B cell (primary cell): ENCODE measurements at regions not wholly inside any gene's neighbourhood (a gene's known extent, or its start where the extent isn't known, plus 50 kb on each side); places are given as distances from the start of the nearest gene placed in this dataset.

ENCODE experiments used
- ATAC-seq: fragments of 200-7000 bp; cut with Tn5 transposase; one replicate; pipeline ENCODE4 v1.10.0; 2021; ENCODE audit warnings: low read depth, mild to moderate bottlenecking, moderate number of reproducible peaks, moderate library complexity
- CTCF ChIA-PET: fragments of 350-600 bp; sonication (Branson Sonifier 250); formaldehyde crosslinking; loops from one replicate; lab custom pipeline; 2021; ENCODE audit warnings: antibody characterized with exemption, inconsistent platforms; lab: Charles Lee
- POLR2A ChIA-PET: fragments of 350-600 bp; sonication (Branson Sonifier 250); formaldehyde crosslinking; loops from one replicate; lab custom pipeline; 2021; ENCODE audit warnings: antibody characterized with exemption; lab: Charles Lee
- DNase-seq: peaks from one replicate; pipeline ENCODE4 v3.0.0; 2013
- H2AFZ ChIP-seq: 2 replicates; pipeline ENCODE4 v1.6.1; 2012; ENCODE audit warnings: mild to moderate bottlenecking, low read depth, low read length; ENCODE audit not compliant: insufficient read depth, poor library complexity, severe bottlenecking
- H3K27ac ChIP-seq, 2 donors: 1 replicate in 1 of 2; 2 replicates in 1 of 2; pipeline ENCODE4 v1.5.1; 2012 to 2013; ENCODE audit warnings: low read length in 2 of 2, mild to moderate bottlenecking in 2 of 2, moderate library complexity in 1 of 2
- H3K27me3 ChIP-seq, 4 experiments: fragments of 200-600 bp in 1 of 4; sonication (generic) in 1 of 4; replicated peaks in 1 of 4; 1 replicate in 2 of 4; 2 replicates in 2 of 4; pipeline versions ENCODE4 v1.6.1 to v1.7.0; 2013 to 2016; ENCODE audit warnings: low read length in 3 of 4, mild to moderate bottlenecking in 2 of 4, mixed read lengths in 1 of 4, moderate library complexity in 1 of 4; ENCODE audit not compliant: insufficient read depth in 4 of 4, control insufficient read depth in 3 of 4; ENCODE audit errors: control extremely low read depth in 1 of 4
- H3K36me3 ChIP-seq, 2 experiments: replicated peaks in 1 of 2; 1 replicate in 1 of 2; 2 replicates in 1 of 2; pipeline versions ENCODE4 v1.6.1 to v1.7.1; 2013; ENCODE audit warnings: low read length in 1 of 2; ENCODE audit not compliant: insufficient read depth in 2 of 2, control insufficient read depth in 1 of 2; ENCODE audit errors: control extremely low read depth in 1 of 2, extremely low read depth in 1 of 2
- H3K4me1 ChIP-seq, 2 donors: fragments of 200-600 bp in 1 of 2; sonication (generic) in 1 of 2; 1 replicate in 1 of 2; 2 replicates in 1 of 2; pipeline versions ENCODE4 v1.5.1 to v1.6.1; 2013 to 2017; ENCODE audit warnings: low read length in 2 of 2; ENCODE audit not compliant: control insufficient read depth in 2 of 2, insufficient read depth in 2 of 2
- H3K4me2 ChIP-seq: replicated peaks from 2 replicates; pipeline ENCODE3; 2012; ENCODE audit warnings: mild to moderate bottlenecking, low read depth, low read length; ENCODE audit not compliant: poor library complexity, severe bottlenecking
- H3K4me3 ChIP-seq, 5 experiments: fragments of 200-600 bp in 1 of 5; sonication (generic) in 1 of 5; 1 replicate in 3 of 5; 2 replicates in 2 of 5; pipeline versions ENCODE4 v1.5.1 to v1.7.0; 2011 to 2016; ENCODE audit warnings: low read length in 4 of 5, mild to moderate bottlenecking in 4 of 5, low read depth in 2 of 5, control low read depth in 1 of 5, moderate library complexity in 1 of 5; ENCODE audit not compliant: insufficient read depth in 1 of 5; ENCODE audit errors: control extremely low read depth in 1 of 5, extremely low read depth in 1 of 5
- H3K79me2 ChIP-seq: fragments of 200-600 bp; sonication (generic); one replicate; pipeline ENCODE4 v1.6.0; 2016; ENCODE audit warnings: low read length; ENCODE audit not compliant: control insufficient read depth, insufficient read depth
- H3K9ac ChIP-seq: fragments of 200-600 bp; sonication (generic); 2 replicates; pipeline ENCODE4 v1.6.1; 2017; ENCODE audit warnings: mild to moderate bottlenecking, low read length, moderate library complexity
- H3K9me3 ChIP-seq, 3 donors: one replicate each; pipeline versions ENCODE4 v1.6.1 to v1.7.1; 2013; ENCODE audit warnings: low read length in 2 of 3; ENCODE audit not compliant: control insufficient read depth in 2 of 3, insufficient read depth in 1 of 3; ENCODE audit errors: control extremely low read depth in 1 of 3
- H4K20me1 ChIP-seq: 2 replicates; pipeline ENCODE4 v1.6.0; 2012; ENCODE audit warnings: mild to moderate bottlenecking, low read length; ENCODE audit not compliant: insufficient read depth, control insufficient read depth, poor library complexity, severe bottlenecking
- H3K27ac Mint-ChIP-seq: one replicate; pipeline ENCODE4 v1.8.0; 2021; ENCODE audit warnings: mixed read lengths
- H3K27me3 Mint-ChIP-seq: one replicate; pipeline ENCODE4 v1.8.0; 2021; ENCODE audit warnings: mixed read lengths
- H3K4me1 Mint-ChIP-seq: one replicate; pipeline ENCODE4 v1.8.0; 2021; ENCODE audit warnings: mixed read lengths
- H3K4me3 Mint-ChIP-seq: one replicate; pipeline ENCODE4 v1.8.0; 2021; ENCODE audit warnings: mixed read lengths
- H3K9me3 Mint-ChIP-seq: one replicate; pipeline ENCODE4 v1.8.0; 2022; ENCODE audit warnings: mixed read lengths; ENCODE audit not compliant: insufficient read depth
- CTCF ChIP-seq: fragments of 200-600 bp; IDR thresholded peaks from one replicate; pipeline ENCODE4 v1.8.0; 2022; ENCODE audit warnings: antibody characterized with exemption, mild to moderate bottlenecking
- EZH2 ChIP-seq: IDR thresholded peaks from 2 replicates; pipeline ENCODE4 v1.6.1; 2012; ENCODE audit warnings: borderline replicate concordance, low read depth, mild to moderate bottlenecking, moderate library complexity, low read length; ENCODE audit not compliant: insufficient read depth, poor library complexity, severe bottlenecking
- WGBS: methylation state at CpG from one replicate; pipeline ENCODE4 v1.1.5; 2013; ENCODE audit warnings: missing lambda C conversion rate; ENCODE audit not compliant: insufficient coverage; 5-methylcytosine and 5-hydroxymethylcytosine counted together
- intact Hi-C: fragments of 100-400 bp; cut with micrococcal nuclease; formaldehyde crosslinking; loops from one replicate; pipeline ENCODE4 v1.10.0; 2022

- no peaks in the 10 kb centered on the region for H3K79me2 ChIP-seq
- H3K9me3 ChIP-seq, result no peaks in the 10 kb centered on the region
- ChIA-PET CTCF (no interaction called here), POLR2A (no interaction called here)
- H3K4me3 Mint-ChIP-seq, result no peak overlapping the region
- H3K9me3 Mint-ChIP-seq, result no peaks in the 10 kb centered on the region
- no peak overlapping the region for H3K27ac Mint-ChIP-seq
- no peaks in the 10 kb centered on the region for H3K4me1 ChIP-seq
- H3K9ac ChIP-seq, result no peak overlapping the region
- no peaks in the 10 kb centered on the region for H3K36me3 ChIP-seq
- H2AFZ ChIP-seq, result no peak overlapping the region
- no peaks in the 10 kb centered on the region for H3K4me1 Mint-ChIP-seq
- TF ChIP-seq CTCF, result no peak
- no peak for TF ChIP-seq EZH2
- peaks cover 3% of the 10 kb centered on the region for H3K27me3 Mint-ChIP-seq
- WGBS, result 80% methylated on average over 1 of the region's 3 CpGs
- no peaks in the 10 kb centered on the region for H4K20me1 ChIP-seq
- no peak for ATAC-seq
- no peak for DNase-seq
- intact Hi-C loops, result no loop called here
- H3K4me3 ChIP-seq, result no peak overlapping the region
- no peaks in the 10 kb centered on the region for H3K27me3 ChIP-seq
- no peak overlapping the region for H3K27ac ChIP-seq
- no peak overlapping the region for H3K4me2 ChIP-seq
These were observed 327.3 kb downstream of the GBE1 start for GRCh38 chr3:81434161-81434560.

GRCh38 chr3:81433675-81434074, 327.8 kb downstream of the GBE1 start:
- Histone ChIP-seq H3K4me3 (no peak overlapping the region), H4K20me1 (no peaks in the 10 kb centered on the region), H3K27me3 (no peaks in the 10 kb centered on the region), H3K27ac (no peak overlapping the region), H2AFZ (no peak overlapping the region), H3K4me1 (no peaks in the 10 kb centered on the region), H3K36me3 (no peaks in the 10 kb centered on the region), H3K4me2 (no peak overlapping the region), H3K79me2 (no peaks in the 10 kb centered on the region), H3K9me3 (no peaks in the 10 kb centered on the region), H3K9ac (no peak overlapping the region)
- Mint-ChIP-seq H3K27me3 (peaks cover 3% of the 10 kb centered on the region), H3K9me3 (no peaks in the 10 kb centered on the region), H3K27ac (no peak overlapping the region), H3K4me3 (no peak overlapping the region), H3K4me1 (no peaks in the 10 kb centered on the region)
- ATAC-seq, result no peak
- intact Hi-C loops, result no loop called here
- CTCF ChIA-PET, result no interaction called here
- 70% methylated on average over 2 of the region's 3 CpGs for WGBS
- TF ChIP-seq CTCF, result no peak
- TF ChIP-seq EZH2, result no peak
- POLR2A ChIA-PET, result no interaction called here
- no peak for DNase-seq
